ENCODE measurements at regions not wholly inside any gene's neighbourhood (a gene's known extent, or its start where the extent isn't known, plus 50 kb on each side); places are given as distances from the start of the nearest gene placed in this dataset.

- no peak for TF ChIP-seq CTCF (IDR thresholded peaks at IDR 0.05)
- TF ChIP-seq ZFX (IDR thresholded peaks at IDR 0.05; ENCODE audit: borderline replicate concordance): no peak
Observed at GRCh38 chr2:217515615-217516309, 487.0 kb downstream of the TNS1 start.
